ENCODE measurements at regions not wholly inside any gene's neighbourhood (a gene's known extent, or its start where the extent isn't known, plus 50 kb on each side); places are given as distances from the start of the nearest gene placed in this dataset.

DNA sequence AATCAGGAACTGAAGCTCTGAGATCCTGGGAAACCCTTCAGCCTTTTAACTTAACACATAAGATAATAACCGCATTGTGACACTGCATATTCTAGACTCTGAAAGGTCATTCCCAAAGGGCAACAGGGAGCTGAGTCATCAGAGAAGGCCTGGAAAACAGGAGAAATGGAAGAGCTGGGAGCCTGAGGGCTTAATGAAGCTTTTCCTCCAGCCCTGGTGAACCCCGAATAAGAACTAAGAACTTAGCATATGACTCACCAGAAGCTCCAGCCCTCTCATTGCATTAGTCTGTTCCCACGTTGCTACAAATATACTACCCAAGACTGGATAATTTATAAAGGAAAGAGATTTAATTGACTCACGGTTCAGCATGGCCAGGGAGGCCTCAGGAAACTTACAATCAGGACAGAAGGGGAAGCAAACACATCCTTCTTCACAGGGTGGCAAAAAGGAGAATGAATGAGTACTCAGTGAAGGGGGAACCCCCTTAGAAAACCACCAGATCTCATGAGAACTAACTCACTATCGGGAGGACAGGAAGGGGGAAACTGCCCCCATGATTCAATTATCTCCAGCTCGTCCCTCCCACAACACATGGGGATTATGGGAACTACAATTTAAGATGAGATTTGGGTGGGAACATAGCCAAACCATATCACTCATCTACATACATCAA is 648.5 kb downstream of the TFAP2A start:
- CTCF ChIA-PET, result no interaction called here
- BruUV-seq (replicated peaks), result no TSS peak
- no peaks in the 10 kb centered on the region for H3K9me3 Mint-ChIP-seq (ENCODE audit: low read depth, unreplicated experiment)

GRCh38 chr6:9761220-9761619 is 653.7 kb downstream of the TFAP2A start:
- CTCF ChIA-PET, result no interaction called here
- intact Hi-C loops (cut with micrococcal nuclease; ENCODE audit: unreplicated experiment), result no loop called here
- Mint-ChIP-seq H3K4me3 (ENCODE audit: low read depth, unreplicated experiment) (no peak overlapping the region), H3K9me3 (ENCODE audit: low read depth, unreplicated experiment) (no peaks in the 10 kb centered on the region), H3K27ac (ENCODE audit: unreplicated experiment) (no peak overlapping the region), H3K27me3 (ENCODE audit: unreplicated experiment) (no peaks in the 10 kb centered on the region), H3K4me1 (ENCODE audit: low read depth, unreplicated experiment) (no peaks in the 10 kb centered on the region), H3K36me3 (ENCODE audit: insufficient read depth, unreplicated experiment) (no peaks in the 10 kb centered on the region)
- BruUV-seq (replicated peaks), result no TSS peak
- no peak for DNase-seq
- no peak for TF ChIP-seq CTCF (IDR thresholded peaks at IDR 0.05; ENCODE audit: unreplicated experiment)

More for the DNA sequence above, 648.5 kb downstream of the TFAP2A start:
- H3K27ac Mint-ChIP-seq (ENCODE audit: unreplicated experiment), result no peak overlapping the region
- H3K4me3 Mint-ChIP-seq (ENCODE audit: low read depth, unreplicated experiment), result no peak overlapping the region
- H3K4me1 Mint-ChIP-seq (ENCODE audit: low read depth, unreplicated experiment), result no peaks in the 10 kb centered on the region
- no peaks in the 10 kb centered on the region for H3K27me3 Mint-ChIP-seq (ENCODE audit: unreplicated experiment)
- no peak for DNase-seq
- no peaks in the 10 kb centered on the region for H3K36me3 Mint-ChIP-seq (ENCODE audit: insufficient read depth, unreplicated experiment)
- no peak for TF ChIP-seq CTCF (IDR thresholded peaks at IDR 0.05; ENCODE audit: unreplicated experiment)
- intact Hi-C loops (cut with micrococcal nuclease; ENCODE audit: unreplicated experiment), result no loop called here

DNA sequence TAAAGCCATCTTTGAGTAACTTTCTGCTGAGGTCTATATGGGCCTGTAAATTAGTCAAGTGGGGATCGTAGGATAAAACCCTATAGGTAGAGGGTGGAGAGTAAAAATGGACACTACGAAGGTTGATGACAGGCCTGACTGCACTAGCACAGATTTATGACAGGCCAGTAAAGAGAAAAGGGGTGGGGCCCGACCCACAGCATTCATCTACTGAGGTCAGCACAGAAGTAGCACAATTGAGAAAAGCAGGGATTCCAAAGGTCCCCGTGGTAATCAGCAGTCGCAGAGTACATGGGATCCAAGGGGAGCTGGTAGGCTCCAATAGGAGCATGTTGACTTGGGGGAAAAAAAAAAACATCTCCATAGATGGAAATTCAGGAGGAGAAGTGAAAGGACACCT is 660.4 kb downstream of the TFAP2A start:
- no peak for TF ChIP-seq CTCF (IDR thresholded peaks at IDR 0.05; ENCODE audit: unreplicated experiment)
- BruUV-seq (replicated peaks), result no TSS peak
- no peaks in the 10 kb centered on the region for H3K36me3 Mint-ChIP-seq (ENCODE audit: insufficient read depth, unreplicated experiment)
- no peak overlapping the region for H3K27ac Mint-ChIP-seq (ENCODE audit: unreplicated experiment)
- CTCF ChIA-PET, result no interaction called here
- intact Hi-C loops (cut with micrococcal nuclease; ENCODE audit: unreplicated experiment), result no loop called here
- peaks cover 2% of the 10 kb centered on the region for H3K9me3 Mint-ChIP-seq (ENCODE audit: low read depth, unreplicated experiment)
- H3K4me3 Mint-ChIP-seq (ENCODE audit: low read depth, unreplicated experiment), result no peak overlapping the region
- no peak for DNase-seq
- H3K4me1 Mint-ChIP-seq (ENCODE audit: low read depth, unreplicated experiment), result no peaks in the 10 kb centered on the region
- no peaks in the 10 kb centered on the region for H3K27me3 Mint-ChIP-seq (ENCODE audit: unreplicated experiment)

GRCh38 chr6:9745966-9746365 is 668.9 kb downstream of the TFAP2A start:
- no peaks in the 10 kb centered on the region for H3K4me1 Mint-ChIP-seq (ENCODE audit: low read depth, unreplicated experiment)
- no peaks in the 10 kb centered on the region for H3K36me3 Mint-ChIP-seq (ENCODE audit: insufficient read depth, unreplicated experiment)
- no peaks in the 10 kb centered on the region for H3K9me3 Mint-ChIP-seq (ENCODE audit: low read depth, unreplicated experiment)
- no peak for TF ChIP-seq CTCF (IDR thresholded peaks at IDR 0.05; ENCODE audit: unreplicated experiment)
- H3K27me3 Mint-ChIP-seq (ENCODE audit: unreplicated experiment), result no peaks in the 10 kb centered on the region
- CTCF ChIA-PET, result no interaction called here
- intact Hi-C loops (cut with micrococcal nuclease; ENCODE audit: unreplicated experiment), result no loop called here
- DNase-seq, result no peak
- no TSS peak for BruUV-seq (replicated peaks)
- H3K27ac Mint-ChIP-seq (ENCODE audit: unreplicated experiment), result no peak overlapping the region
- H3K4me3 Mint-ChIP-seq (ENCODE audit: low read depth, unreplicated experiment), result no peak overlapping the region
